ENCODE measurements at regions not wholly inside any gene's neighbourhood (a gene's known extent, or its start where the extent isn't known, plus 50 kb on each side); places are given as distances from the start of the nearest gene placed in this dataset.
"Not testable (repeated sequence)": the region's sequence is repeated elsewhere in the genome, so short reads cannot be mapped to it uniquely, and the experiment has no call there.

- no peak for DNase-seq
Measured at GRCh38 chr14:85319101-85319500, 210.8 kb upstream of the FLRT2 start.

GRCh38 chr14:85319998-85320630 lies 209.8 kb upstream of the FLRT2 start:
- no peak for DNase-seq

DNA sequence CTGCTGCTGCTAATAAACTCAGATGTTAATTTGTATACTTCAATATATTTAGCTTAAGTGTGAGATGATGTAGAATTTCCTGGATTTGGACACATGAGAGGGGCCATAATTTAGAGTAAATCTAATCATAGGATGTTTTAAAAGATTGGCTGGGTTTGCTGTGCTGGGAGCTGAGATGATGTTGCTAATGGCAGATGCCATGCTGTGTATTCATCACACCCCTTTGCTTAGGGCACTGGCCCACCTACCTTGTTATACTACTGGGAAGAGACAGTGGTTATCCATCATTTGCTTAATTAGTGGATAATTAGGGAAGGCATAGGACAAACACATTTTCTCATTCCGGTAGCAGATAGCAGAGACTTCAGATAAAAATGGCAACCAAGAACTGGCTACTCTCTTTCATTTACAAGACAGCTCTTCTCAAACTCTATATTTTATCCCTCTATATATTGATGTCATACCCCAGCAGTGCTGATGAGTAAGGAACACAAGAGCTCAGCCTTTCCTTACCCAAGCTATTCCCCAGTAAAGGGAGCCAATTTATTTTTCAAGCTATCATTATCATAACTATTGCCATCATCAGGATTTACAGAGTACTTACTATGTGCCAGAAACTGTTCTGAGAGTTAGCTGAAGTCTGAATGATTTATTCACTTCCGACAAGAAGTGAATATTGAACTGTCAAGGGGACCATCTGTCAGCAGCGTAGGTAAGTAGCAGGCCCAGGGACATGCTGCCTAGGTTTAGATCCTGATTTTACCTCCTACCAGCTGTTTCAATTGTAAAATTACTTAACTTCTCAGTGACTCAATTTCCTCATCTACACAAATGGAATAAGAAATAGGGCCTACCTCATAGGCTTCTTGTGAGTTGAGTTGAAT lies 204.6 kb upstream of the FLRT2 start:
- DNase-seq, result no peak

- no peak for DNase-seq
Measured at GRCh38 chr14:85332401-85332800, 197.5 kb upstream of the FLRT2 start.

DNA sequence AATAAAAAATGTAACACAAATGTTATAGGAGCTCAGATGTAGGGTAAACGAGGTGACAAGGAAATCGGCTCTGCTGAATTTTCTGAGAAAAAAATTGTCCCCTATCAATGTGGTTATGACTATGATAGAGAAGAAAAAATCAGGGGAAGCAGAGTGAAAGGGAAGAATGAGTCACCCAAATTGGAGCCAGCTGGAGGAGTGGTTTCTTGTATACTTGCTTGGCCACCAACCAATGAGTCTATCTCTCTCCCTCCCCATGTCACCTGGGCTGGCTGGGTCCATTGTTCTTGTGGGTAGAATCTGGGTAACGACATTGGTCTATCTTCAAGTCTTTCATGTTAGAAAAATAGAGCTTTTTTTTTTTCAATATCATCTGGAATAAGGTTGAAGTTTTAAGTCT lies 196.6 kb upstream of the FLRT2 start:
- DNase-seq, result no peak

DNA sequence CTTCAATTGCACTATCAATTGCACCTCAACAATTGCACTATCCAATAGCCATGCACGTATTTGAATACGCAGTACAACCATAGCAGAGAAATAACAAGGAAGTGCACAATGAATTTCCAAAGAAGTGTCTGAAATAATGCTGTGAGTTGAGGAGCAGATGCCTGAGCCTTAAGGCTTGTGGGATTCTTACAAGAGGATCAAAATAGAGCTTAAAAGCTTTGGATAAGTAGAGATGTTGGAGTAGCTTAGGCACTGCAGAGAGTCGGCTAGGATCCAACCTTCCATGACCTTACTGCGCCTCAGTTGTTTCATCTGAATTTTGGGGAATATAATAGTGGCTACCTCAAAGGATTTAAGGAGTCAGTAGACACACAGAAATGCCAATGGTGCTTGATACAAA lies 196.1 kb upstream of the FLRT2 start:
- no peak for DNase-seq

- no peak for DNase-seq
Measured at GRCh38 chr14:85334316-85334715, 195.6 kb upstream of the FLRT2 start.

DNA sequence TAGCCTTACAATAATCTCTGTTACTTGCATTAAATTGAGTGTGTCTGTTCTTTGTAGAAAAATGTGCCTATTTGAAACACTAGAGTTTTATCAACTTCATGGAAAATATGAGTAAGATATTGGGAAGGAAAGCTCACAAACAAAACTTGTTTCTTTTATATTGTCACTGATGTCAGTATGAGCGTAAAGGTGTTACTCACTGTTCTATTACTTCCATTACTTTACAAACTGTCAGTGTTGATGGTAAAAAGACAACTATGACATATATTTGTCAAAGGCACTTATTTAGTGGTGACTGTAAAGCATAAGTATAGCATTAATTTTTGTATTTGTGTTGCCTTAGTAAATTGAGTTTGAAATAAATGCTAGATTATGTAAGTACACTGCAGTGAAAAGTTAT lies 193.7 kb upstream of the FLRT2 start:
- DNase-seq, result no peak

DNA sequence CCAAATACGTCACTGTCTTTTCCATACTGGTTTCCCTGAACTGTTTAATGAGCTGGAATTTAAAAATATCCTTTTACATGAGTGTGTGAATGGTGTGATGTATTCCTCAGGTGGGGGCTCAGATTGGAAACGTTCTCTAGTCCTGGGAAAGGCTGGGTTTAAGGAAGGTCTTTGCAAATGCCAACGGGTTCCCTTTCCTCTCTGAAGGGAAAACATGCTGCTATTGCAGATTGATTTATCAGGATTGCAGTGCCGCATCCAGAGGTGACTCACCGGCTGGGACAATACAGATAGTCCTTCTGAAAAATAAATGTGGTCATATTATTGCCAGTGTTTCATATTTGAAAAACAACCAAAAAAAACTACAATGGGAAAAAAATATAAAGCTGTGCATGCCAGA lies 193.1 kb upstream of the FLRT2 start:
- no peak for DNase-seq

- peak; percentile 30 for DNase-seq
Measured at GRCh38 chr14:85338895-85339294, 191.0 kb upstream of the FLRT2 start.

- no peak for DNase-seq
Measured at GRCh38 chr14:85342858-85343607, 186.9 kb upstream of the FLRT2 start.

DNA sequence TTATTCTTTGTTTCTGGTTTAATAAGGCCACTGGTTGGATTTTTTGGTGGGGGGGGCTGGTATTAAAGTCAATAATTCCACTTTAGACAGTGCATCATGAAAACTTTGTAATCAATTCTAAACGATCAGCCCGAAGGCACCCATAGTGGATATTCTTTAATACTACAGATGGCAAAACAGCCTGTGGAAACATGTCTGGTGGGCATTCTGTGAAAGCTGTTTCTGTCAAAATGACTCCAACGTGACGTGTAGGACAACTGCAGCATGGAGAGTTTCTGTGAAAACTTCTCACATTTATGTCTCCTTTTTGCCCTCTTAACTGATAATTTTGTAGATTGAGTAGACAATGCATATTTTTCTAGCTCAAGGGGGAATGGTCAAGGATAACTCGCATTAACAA lies 185.8 kb upstream of the FLRT2 start:
- DNase-seq, result no peak

DNA sequence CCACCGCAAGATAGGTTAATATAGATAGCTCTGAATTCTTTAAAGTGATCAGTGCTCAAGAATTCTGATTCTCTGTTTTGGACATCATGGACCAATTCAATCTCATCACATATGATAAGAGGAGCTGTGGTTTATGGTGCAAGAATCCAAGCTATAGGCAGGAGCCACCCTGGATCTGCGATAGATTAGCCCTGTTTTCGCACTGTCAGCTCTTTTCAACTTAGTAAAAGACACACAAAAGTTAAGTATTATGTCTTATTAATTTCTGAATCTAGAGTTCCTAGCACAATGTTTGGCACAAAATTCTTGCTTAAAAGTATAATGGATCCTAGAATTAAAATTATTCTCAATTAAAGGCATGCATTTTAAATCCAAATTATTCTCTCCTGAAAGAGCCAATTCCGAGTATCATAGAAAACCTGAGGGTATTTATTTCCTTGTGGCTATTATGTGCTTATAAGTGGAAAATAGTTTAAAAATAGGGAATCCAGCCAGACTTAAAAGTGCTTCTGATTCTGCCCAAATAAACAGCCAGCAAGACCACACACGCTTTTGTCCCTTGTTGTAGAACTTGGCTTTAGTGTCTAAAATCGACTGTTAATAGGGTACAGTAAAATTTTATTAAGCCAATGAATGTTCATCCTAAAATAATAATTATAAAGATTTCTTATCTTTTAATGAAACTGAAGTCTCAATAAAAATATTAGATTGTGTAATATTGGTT lies 184.9 kb upstream of the FLRT2 start:
- DNase-seq, result no peak

- no peak for DNase-seq
Measured at GRCh38 chr14:85350667-85351066, 179.3 kb upstream of the FLRT2 start.

- not testable (repeated sequence) for DNase-seq
Measured at GRCh38 chr14:85352588-85352987, 177.4 kb upstream of the FLRT2 start.

GRCh38 chr14:85357120-85357519 lies 172.8 kb upstream of the FLRT2 start:
- DNase-seq, result no peak

GRCh38 chr14:85358136-85358785 lies 171.7 kb upstream of the FLRT2 start:
- no peak for DNase-seq

DNA sequence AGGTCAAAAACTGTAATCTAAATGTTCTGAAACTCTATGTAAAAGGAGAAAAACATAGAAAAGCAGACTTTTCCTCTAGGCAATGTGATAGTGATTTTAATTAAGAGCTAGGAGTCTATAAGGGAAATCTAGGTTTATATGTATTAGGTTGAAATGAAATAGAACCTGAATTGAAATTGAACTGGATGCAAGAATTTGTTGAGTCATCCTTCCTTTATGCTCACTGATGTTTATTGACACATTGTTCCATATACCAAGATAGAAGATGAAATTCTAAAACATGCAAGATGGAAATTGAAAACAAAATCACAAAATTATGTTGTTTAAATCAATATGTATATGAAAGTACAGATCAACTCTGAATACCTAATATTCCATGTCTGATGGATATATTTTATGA lies 170.4 kb upstream of the FLRT2 start:
- no peak for DNase-seq

- no peak for DNase-seq
Measured at GRCh38 chr14:85363358-85363757, 166.6 kb upstream of the FLRT2 start.

DNA sequence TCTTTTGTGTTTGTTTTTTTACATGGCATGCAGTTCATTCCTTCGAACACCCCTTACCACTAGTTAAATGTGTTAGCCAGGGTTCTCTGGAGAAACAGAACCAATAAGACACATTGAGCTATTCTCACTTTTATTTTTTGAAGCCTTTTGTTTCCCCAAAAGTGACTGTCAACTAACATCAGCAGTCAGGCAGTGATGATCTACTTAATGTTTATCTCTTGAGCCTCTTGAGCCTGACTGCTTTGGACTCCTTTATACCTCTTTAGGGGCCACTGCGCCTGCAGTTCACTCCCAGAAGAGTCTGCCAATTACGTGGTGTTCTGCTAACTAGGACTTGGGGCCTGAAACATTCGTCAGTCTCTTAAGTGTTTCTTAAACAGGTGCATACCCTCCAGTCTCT lies 163.7 kb upstream of the FLRT2 start:
- no peak for DNase-seq

DNA sequence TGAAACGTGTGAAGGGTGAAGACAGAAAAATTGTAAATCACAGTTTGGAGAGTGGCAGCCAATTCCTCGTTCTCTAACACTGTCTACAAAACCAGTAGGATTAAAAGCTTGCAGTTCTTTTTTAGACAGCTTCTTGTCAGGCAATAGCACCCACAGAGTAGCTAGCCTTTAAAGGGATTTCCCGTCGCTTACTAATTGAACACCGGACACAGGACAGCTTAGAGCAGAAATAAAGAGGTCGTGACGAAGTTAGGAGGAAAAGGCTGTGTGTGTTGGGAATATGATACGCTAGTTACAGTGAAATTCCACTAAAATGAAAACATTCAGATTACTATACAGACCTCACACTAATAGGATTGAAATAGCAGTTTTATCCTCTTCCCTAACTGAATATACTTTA lies 149.1 kb upstream of the FLRT2 start:
- DNase-seq, result no peak

GRCh38 chr14:85382341-85382740 lies 147.6 kb upstream of the FLRT2 start:
- DNase-seq, result no peak

Data from renal pelvis (tissue), 1 donor.